ENCODE measurements at regions not wholly inside any gene's neighbourhood (a gene's known extent, or its start where the extent isn't known, plus 50 kb on each side); places are given as distances from the start of the nearest gene placed in this dataset.
A peak's percentile ranks its signal among the peaks of the same experiment; 100 is the strongest.

GRCh38 chr2:35415942-35416341 lies 939.6 kb upstream of the CRIM1 start:
- H3K4me3 ChIP-seq (ENCODE audit: low read depth, low read length): no peak overlapping the region
- ChIA-PET POLR2A (no interaction called here), CTCF (interaction anchor here (0.9 kb wide), 1 partner anchor 1320 kb away, joined by 3 read pairs; no protein-coding TSS in a partner anchor)
- no peak for DNase-seq (ENCODE audit: low read depth, low spot score)
- TF ChIP-seq CTCF (IDR thresholded peaks at IDR 0.05; ENCODE audit: insufficient read depth, low read length, missing control alignments): no peak

DNA sequence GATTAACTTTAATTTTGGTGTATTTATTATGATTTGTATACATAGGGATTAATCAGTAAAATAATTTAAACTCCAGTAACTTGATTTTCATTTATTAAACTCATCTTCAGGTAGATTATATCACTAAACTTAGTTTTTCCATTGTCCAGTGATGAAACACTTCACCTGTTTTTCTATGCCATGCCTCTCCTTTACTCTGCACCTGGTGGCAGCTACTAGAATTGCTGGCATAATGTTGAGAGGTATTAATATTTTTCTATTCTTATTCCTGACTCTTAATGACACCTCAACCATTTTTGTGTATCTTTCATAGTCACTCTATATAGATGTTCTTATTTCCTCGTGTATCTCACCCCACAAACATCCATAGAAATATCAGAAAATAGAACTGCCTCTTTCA lies 940.3 kb upstream of the CRIM1 start:
- DNase-seq (ENCODE audit: low read depth, low spot score): no peak
- ChIA-PET POLR2A (no interaction called here), CTCF (no interaction called here)
- no peak overlapping the region for H3K4me3 ChIP-seq (ENCODE audit: low read depth, low read length)
- no peak for TF ChIP-seq CTCF (IDR thresholded peaks at IDR 0.05; ENCODE audit: insufficient read depth, low read length, missing control alignments)

DNA sequence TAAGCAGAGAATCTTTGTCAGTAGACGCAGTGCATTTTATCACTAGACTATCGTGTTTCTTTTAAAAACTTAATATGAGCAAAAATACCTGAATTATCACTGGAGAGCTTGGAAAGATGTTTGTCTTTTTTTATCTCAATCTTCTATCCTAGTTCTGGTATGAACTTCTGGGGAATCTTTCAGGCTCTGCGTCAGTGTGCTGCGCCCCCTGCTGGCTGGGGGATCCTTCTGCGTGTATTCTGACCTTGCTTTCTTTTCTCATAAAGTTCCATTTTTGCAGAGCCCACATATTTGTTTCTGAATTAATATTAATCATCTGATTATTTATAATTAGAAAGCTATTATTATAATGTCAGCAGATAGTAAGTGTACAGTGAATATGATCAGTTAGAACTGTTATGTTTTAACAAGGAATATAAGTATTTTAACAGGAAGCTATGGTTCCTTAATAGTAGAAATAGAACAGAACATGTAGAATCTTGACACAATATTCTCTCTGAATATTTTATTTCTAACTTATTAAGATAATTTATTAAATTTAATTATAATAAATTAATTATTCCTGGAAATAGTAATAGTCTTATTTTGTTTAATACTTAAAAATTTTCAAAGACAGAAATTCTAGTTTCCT lies 945.0 kb upstream of the CRIM1 start:
- CTCF ChIA-PET: interaction anchor here (0.7 to 2.5 kb wide), 14 partner anchors 8 to 1737 kb away, joined by 3 to 20 read pairs (median 4); no protein-coding TSS in a partner anchor
- POLR2A ChIA-PET: no interaction called here
- peak; percentile 63 for TF ChIP-seq CTCF (IDR thresholded peaks at IDR 0.05; ENCODE audit: insufficient read depth, low read length, missing control alignments)
- no peak for DNase-seq (ENCODE audit: low read depth, low spot score)
- H3K4me3 ChIP-seq (ENCODE audit: low read depth, low read length): no peak overlapping the region

GRCh38 chr2:35409762-35410161 lies 945.8 kb upstream of the CRIM1 start:
- ChIA-PET CTCF (interaction anchor here (1.2 to 2.5 kb wide), 5 partner anchors 8 to 1397 kb away, joined by 4 to 20 read pairs (median 9); no protein-coding TSS in a partner anchor), POLR2A (no interaction called here)
- no peak overlapping the region for H3K4me3 ChIP-seq (ENCODE audit: low read depth, low read length)
- no peak for TF ChIP-seq CTCF (IDR thresholded peaks at IDR 0.05; ENCODE audit: insufficient read depth, low read length, missing control alignments)
- DNase-seq (ENCODE audit: low read depth, low spot score): no peak

GRCh38 chr2:35408320-35408719 lies 947.3 kb upstream of the CRIM1 start:
- DNase-seq (ENCODE audit: low read depth, low spot score): no peak
- CTCF ChIA-PET: no interaction called here
- H3K4me3 ChIP-seq (ENCODE audit: low read depth, low read length): no peak overlapping the region
- no peak for TF ChIP-seq CTCF (IDR thresholded peaks at IDR 0.05; ENCODE audit: insufficient read depth, low read length, missing control alignments)
- POLR2A ChIA-PET: no interaction called here

DNA sequence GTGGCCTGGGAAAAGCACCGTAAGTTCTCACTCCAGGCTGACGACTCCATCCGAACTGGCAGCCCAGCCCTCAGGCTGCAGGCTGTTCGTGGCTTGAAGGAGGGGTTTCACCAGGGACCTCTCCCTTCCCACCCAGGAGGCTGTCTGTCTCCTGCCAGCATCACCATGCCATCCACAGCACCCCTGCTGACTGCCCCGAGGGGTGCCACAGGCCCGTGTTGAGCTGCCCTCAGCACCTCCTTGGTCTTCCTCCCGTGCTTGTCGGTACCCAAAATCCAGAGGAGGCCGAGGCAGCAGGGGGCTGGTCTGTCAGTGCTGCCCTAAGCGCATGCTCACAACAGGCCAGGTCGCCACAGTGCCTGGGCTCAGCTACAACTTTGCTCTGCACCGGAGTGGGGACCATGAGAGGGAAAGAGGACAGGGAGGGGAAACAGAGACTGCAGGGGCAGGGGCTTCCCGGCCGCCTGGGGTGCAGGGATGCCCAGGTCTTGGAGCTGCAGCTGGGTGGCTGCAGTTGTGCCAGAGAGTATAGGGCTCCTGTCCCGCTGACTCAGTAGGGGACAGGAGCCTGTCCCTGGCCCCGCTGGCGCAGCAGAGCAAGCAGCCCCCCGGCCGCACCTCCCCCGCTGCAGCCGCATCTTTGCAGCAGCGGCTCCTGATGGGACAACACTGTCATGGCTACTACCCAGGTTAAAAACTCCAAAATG lies 963.7 kb upstream of the CRIM1 start:
- TF ChIP-seq CTCF (IDR thresholded peaks at IDR 0.05; ENCODE audit: insufficient read depth, low read length, missing control alignments): no peak
- POLR2A ChIA-PET: no interaction called here
- no peak overlapping the region for H3K4me3 ChIP-seq (ENCODE audit: low read depth, low read length)
- CTCF ChIA-PET: no interaction called here
- no peak for DNase-seq (ENCODE audit: low read depth, low spot score)

All from AG04449 (cell line).